Caco-2 (cell line): ENCODE measurements at regions not wholly inside any gene's neighbourhood (a gene's known extent, or its start where the extent isn't known, plus 50 kb on each side); places are given as distances from the start of the nearest gene placed in this dataset.

Source experiments
- BruUV-seq: library from RNA; stranded (reverse); fragments of 400-500 nt; replicated peaks from 2 replicates; lab custom pipeline; 2021; lab: Mats Ljungman, UMichigan
- CTCF ChIA-PET: fragments of 300-600 bp; sonication (Branson Sonifier 250); formaldehyde crosslinking; loops from one replicate; lab custom pipeline; 2022; ENCODE audit warnings: antibody characterized with exemption; lab: Charles Lee
- POLR2A ChIA-PET: fragments of 300-600 bp; sonication (Branson Sonifier 250); formaldehyde crosslinking; loops from one replicate; lab custom pipeline; 2022; ENCODE audit warnings: antibody characterized with exemption; lab: Charles Lee
- DNase-seq, 2 experiments: peaks; one replicate each; pipeline versions ENCODE4 v3.0.0 to v3.0.0-alpha.2; 2020 to 2022
- H3K27me3 ChIP-seq: replicated peaks from 2 replicates; pipeline ENCODE4 v1.6.0; 2011; ENCODE audit warnings: low read length; ENCODE audit not compliant: control insufficient read depth, insufficient read depth
- H3K36me3 ChIP-seq: 2 replicates; pipeline ENCODE4 v1.5.1; 2011; ENCODE audit warnings: low read length; ENCODE audit not compliant: control insufficient read depth, insufficient read depth
- H3K4me1 ChIP-seq: fragments of 250-450 bp; sonication (Bioruptor Pico); 2 replicates; pipeline ENCODE4 v1.5.1; 2020; ENCODE audit warnings: mild to moderate bottlenecking
- H3K4me3 ChIP-seq: 2 replicates; pipeline ENCODE4 v1.5.1; 2011; ENCODE audit warnings: low read depth, mild to moderate bottlenecking, control low read depth, low read length
- H3K9me3 ChIP-seq: fragments of 250-450 bp; sonication (Bioruptor Pico); 2 replicates; pipeline ENCODE4 v1.5.1; 2020; ENCODE audit warnings: mild to moderate bottlenecking, moderate library complexity
- H3K27ac Mint-ChIP-seq: one replicate; pipeline ENCODE4 v1.8.0; 2022; ENCODE audit warnings: mixed read lengths; ENCODE audit not compliant: unreplicated experiment
- H3K27me3 Mint-ChIP-seq: one replicate; pipeline ENCODE4 v1.8.0; 2022; ENCODE audit warnings: mixed read lengths; ENCODE audit not compliant: insufficient read depth, unreplicated experiment
- H3K36me3 Mint-ChIP-seq: one replicate; pipeline ENCODE4 v1.8.0; 2022; ENCODE audit warnings: mild to moderate bottlenecking, mixed read lengths; ENCODE audit not compliant: insufficient read depth, unreplicated experiment
- H3K4me1 Mint-ChIP-seq: one replicate; pipeline ENCODE4 v1.8.0; 2022; ENCODE audit warnings: low read depth, mixed read lengths; ENCODE audit not compliant: unreplicated experiment
- H3K4me3 Mint-ChIP-seq: one replicate; pipeline ENCODE4 v1.8.0; 2022; ENCODE audit warnings: mild to moderate bottlenecking, moderate library complexity, mixed read lengths; ENCODE audit not compliant: unreplicated experiment
- H3K9me3 Mint-ChIP-seq: one replicate; pipeline ENCODE4 v1.8.0; 2022; ENCODE audit warnings: mixed read lengths; ENCODE audit not compliant: unreplicated experiment
- intact Hi-C: fragments of 100-400 bp; cut with micrococcal nuclease; formaldehyde crosslinking; loops from one replicate; pipeline ENCODE4 v1.10.0; 2022; ENCODE audit not compliant: unreplicated experiment
- TF ChIP-seq, protein P1 (sequence below), 2 experiments: fragments of 200-600 bp in 1 of 2; IDR thresholded peaks; 1 replicate in 1 of 2; 2 replicates in 1 of 2; pipeline versions ENCODE4 v1.5.1 to v1.8.0; 2011 to 2022; ENCODE audit warnings: antibody characterized with exemption in 1 of 2, control low read depth in 1 of 2, inconsistent platforms in 1 of 2, low read depth in 1 of 2, low read length in 1 of 2, mild to moderate bottlenecking in 1 of 2, moderate library complexity in 1 of 2; ENCODE audit not compliant: insufficient read depth in 1 of 2, severe bottlenecking in 1 of 2, unreplicated experiment in 1 of 2

DNA sequence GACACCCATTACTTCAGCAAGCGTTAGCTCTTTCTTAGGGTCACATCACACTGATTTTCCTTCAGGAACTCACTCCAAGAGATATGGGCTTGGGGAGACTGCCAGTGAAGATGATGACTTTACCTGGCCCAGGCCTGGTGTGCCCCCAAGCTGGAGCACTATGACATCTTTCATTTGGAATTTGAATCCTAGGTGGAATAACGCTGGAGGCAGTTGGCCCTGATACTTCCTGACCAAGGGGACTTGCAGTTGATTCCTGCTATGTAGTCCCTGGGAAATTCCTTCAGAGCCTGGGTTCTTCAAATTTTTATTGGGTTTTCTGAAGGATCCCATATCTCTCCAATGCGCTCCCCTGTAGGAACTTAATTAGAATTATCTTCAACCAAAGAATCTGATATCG lies 114.9 kb upstream of the GUCA2B start:
- Mint-ChIP-seq H3K27ac (no peak overlapping the region), H3K4me3 (no peak overlapping the region), H3K27me3 (peaks cover 2% of the 10 kb centered on the region), H3K4me1 (no peaks in the 10 kb centered on the region), H3K36me3 (no peaks in the 10 kb centered on the region), H3K9me3 (no peaks in the 10 kb centered on the region)
- no peaks in the 10 kb centered on the region; the same call in 1 of the 2 replicates for H3K27me3 ChIP-seq
- no peaks in the 10 kb centered on the region; the same call in 1 of the 2 replicates for H3K4me1 ChIP-seq
- no TSS peak for BruUV-seq
- H3K4me3 ChIP-seq: no peak overlapping the region
- H3K36me3 ChIP-seq: no peaks in the 10 kb centered on the region
- POLR2A ChIA-PET: no interaction called here
- TF ChIP-seq, protein P1, sequence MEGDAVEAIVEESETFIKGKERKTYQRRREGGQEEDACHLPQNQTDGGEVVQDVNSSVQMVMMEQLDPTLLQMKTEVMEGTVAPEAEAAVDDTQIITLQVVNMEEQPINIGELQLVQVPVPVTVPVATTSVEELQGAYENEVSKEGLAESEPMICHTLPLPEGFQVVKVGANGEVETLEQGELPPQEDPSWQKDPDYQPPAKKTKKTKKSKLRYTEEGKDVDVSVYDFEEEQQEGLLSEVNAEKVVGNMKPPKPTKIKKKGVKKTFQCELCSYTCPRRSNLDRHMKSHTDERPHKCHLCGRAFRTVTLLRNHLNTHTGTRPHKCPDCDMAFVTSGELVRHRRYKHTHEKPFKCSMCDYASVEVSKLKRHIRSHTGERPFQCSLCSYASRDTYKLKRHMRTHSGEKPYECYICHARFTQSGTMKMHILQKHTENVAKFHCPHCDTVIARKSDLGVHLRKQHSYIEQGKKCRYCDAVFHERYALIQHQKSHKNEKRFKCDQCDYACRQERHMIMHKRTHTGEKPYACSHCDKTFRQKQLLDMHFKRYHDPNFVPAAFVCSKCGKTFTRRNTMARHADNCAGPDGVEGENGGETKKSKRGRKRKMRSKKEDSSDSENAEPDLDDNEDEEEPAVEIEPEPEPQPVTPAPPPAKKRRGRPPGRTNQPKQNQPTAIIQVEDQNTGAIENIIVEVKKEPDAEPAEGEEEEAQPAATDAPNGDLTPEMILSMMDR (IDR thresholded peaks at IDR 0.05; ENCODE audit: insufficient read depth in 1 of 2, low read depth in 1 of 2, low read length in 1 of 2, severe bottlenecking in 1 of 2, unreplicated experiment in 1 of 2): no peak
- intact Hi-C loops: no loop called here
- DNase-seq: no peak
- CTCF ChIA-PET: no interaction called here
- H3K9me3 ChIP-seq: no peaks in the 10 kb centered on the region

DNA sequence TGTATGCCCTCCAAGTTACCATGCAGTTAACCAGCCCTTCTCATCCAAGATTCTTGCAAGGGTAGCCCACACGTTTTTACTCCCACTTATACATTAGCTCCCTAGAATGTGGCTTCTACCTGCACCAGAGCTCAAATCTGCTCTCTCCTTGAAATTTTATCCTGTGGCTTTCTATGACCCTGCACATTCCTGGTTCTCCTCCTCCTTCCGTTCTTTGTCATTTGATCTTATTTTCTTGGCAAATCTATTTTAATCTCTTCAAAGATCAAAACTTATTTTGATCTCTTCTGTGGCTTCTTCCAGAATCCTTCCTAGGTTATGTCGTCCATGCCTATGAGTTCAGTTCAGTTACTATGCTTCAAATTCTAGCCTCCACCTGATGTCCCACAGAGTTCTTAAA lies 115.6 kb upstream of the GUCA2B start:
- H3K36me3 ChIP-seq: no peaks in the 10 kb centered on the region
- peaks cover 5% of the 10 kb centered on the region for H3K27me3 Mint-ChIP-seq
- POLR2A ChIA-PET: no interaction called here
- BruUV-seq: no TSS peak
- no peaks in the 10 kb centered on the region for H3K9me3 Mint-ChIP-seq
- CTCF ChIA-PET: no interaction called here
- DNase-seq: no peak
- H3K4me3 ChIP-seq: no peak overlapping the region
- no peaks in the 10 kb centered on the region for H3K36me3 Mint-ChIP-seq
- H3K4me3 Mint-ChIP-seq: no peak overlapping the region
- intact Hi-C loops: no loop called here
- no peaks in the 10 kb centered on the region for H3K4me1 Mint-ChIP-seq
- H3K27ac Mint-ChIP-seq: no peak overlapping the region
- H3K9me3 ChIP-seq: no peaks in the 10 kb centered on the region
- no peaks in the 10 kb centered on the region; the same call in 1 of the 2 replicates for H3K27me3 ChIP-seq
- H3K4me1 ChIP-seq: no peaks in the 10 kb centered on the region; the same call in 1 of the 2 replicates
- TF ChIP-seq, protein P1 (IDR thresholded peaks at IDR 0.05; ENCODE audit: insufficient read depth in 1 of 2, low read depth in 1 of 2, low read length in 1 of 2, severe bottlenecking in 1 of 2, unreplicated experiment in 1 of 2): no peak

DNA sequence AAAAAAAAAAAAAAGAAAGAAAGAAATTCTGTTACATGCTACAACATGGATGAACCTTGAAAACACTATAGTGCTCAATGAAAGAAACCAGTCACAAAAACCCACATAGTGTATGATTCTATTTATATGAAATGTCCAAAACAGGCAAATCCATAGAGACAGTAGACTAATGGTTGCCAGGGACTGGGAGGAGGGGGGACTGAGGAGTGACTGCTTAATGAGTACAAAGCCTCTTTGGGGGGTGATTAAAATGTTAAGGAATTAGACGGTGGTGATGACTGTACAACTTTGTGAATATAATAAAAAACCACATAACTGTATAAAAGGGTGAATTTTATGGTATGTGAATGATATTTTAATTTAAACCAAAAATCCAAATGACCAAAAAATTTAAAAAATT lies 116.0 kb upstream of the GUCA2B start:
- DNase-seq: no peak
- Histone ChIP-seq H3K4me1 (no peaks in the 10 kb centered on the region; the same call in 1 of the 2 replicates), H3K27me3 (no peaks in the 10 kb centered on the region; the same call in 1 of the 2 replicates), H3K4me3 (no peak overlapping the region), H3K36me3 (no peaks in the 10 kb centered on the region), H3K9me3 (no peaks in the 10 kb centered on the region)
- no TSS peak for BruUV-seq
- H3K27ac Mint-ChIP-seq: no peak overlapping the region
- peaks cover 8% of the 10 kb centered on the region for H3K27me3 Mint-ChIP-seq
- no peaks in the 10 kb centered on the region for H3K4me1 Mint-ChIP-seq
- TF ChIP-seq, protein P1 (IDR thresholded peaks at IDR 0.05; ENCODE audit: insufficient read depth in 1 of 2, low read depth in 1 of 2, low read length in 1 of 2, severe bottlenecking in 1 of 2, unreplicated experiment in 1 of 2): no peak
- H3K4me3 Mint-ChIP-seq: no peak overlapping the region
- CTCF ChIA-PET: no interaction called here
- intact Hi-C loops: no loop called here
- POLR2A ChIA-PET: no interaction called here
- H3K9me3 Mint-ChIP-seq: no peaks in the 10 kb centered on the region
- no peaks in the 10 kb centered on the region for H3K36me3 Mint-ChIP-seq
